Uterus (tissue), 3 donors: ENCODE measurements at regions not wholly inside any gene's neighbourhood (a gene's known extent, or its start where the extent isn't known, plus 50 kb on each side); places are given as distances from the start of the nearest gene placed in this dataset.

Experiments used
- DNase-seq, 2 donors: peaks; one replicate each; pipeline ENCODE4 v3.0.0-alpha.2; 2019 to 2020
- H3K27ac ChIP-seq, 2 donors: fragments of 200-600 bp; sonication (generic); 1 replicate in 1 of 2; 2 replicates in 1 of 2; pipeline ENCODE4 v1.5.1; 2016 to 2018
- H3K27me3 ChIP-seq, 2 donors: fragments of 200-600 bp; sonication (generic); one replicate each; pipeline ENCODE4 v1.5.1; 2018 to 2019; ENCODE audit warnings: control low read depth in 1 of 2
- H3K36me3 ChIP-seq, 2 donors: fragments of 200-600 bp; sonication (generic); one replicate each; pipeline ENCODE4 v1.5.1; 2019; ENCODE audit warnings: control low read depth in 1 of 2
- H3K4me1 ChIP-seq, 2 donors: fragments of 200-600 bp; sonication (generic); one replicate each; pipeline ENCODE4 v1.5.1; 2018 to 2019; ENCODE audit warnings: control low read depth in 1 of 2
- H3K4me3 ChIP-seq, 2 donors: fragments of 200-600 bp; sonication (generic); 1 replicate in 1 of 2; 2 replicates in 1 of 2; pipeline ENCODE4 v1.5.1; 2018 to 2019; ENCODE audit warnings: mild to moderate bottlenecking in 1 of 2
- H3K9me3 ChIP-seq, 2 donors: fragments of 200-600 bp; sonication (generic); one replicate each; pipeline ENCODE4 v1.5.1; 2019; ENCODE audit warnings: control low read depth in 1 of 2
- POLR2A ChIP-seq, 2 donors: fragments of 450-650 bp; IDR thresholded peaks; one replicate each; pipeline ENCODE4 v1.6.1; 2016; ENCODE audit warnings: antibody characterized with exemption in 2 of 2, mild to moderate bottlenecking in 1 of 2, moderate library complexity in 1 of 2
- intact Hi-C: fragments of 100-400 bp; cut with DNase I; formaldehyde crosslinking; loops from one replicate; pipeline ENCODE4 v1.15.1; 2023; ENCODE audit warnings: low total_unique reads
- TF ChIP-seq, protein P1 (sequence below), 4 experiments: fragments of 200-600 bp in 2 of 4; fragments of 450-650 bp in 2 of 4; sonication (generic) in 2 of 4; IDR thresholded peaks; one replicate each; pipeline ENCODE4 v1.5.1; 2016 to 2019; ENCODE audit warnings: antibody characterized with exemption in 4 of 4, mild to moderate bottlenecking in 2 of 4, moderate library complexity in 1 of 4
- donor health status: DM: yes; HTN: yes; CAD: no.

DNA sequence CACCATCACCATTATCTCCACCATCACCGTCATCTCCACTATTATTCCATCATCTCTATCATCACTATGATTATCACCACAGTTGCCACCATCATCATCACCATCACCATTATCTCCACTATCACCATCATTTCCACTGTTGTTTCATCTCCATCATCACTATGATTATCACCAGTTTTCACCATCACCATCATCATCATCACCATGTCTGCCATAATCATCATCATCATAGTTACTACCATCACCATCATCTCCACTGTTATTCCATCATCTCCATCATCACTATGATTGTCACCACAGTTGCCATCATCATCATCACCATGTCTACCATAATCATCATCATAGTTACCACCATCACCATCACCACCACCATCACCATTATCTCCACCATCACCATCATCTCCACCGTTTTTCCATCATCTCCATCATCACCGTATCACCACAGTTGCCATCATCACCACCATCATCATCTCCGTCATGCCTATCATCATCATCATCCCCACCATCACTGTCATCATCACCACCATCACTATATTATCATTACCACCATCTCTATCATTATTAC, 264.9 kb downstream of the BRD1 start:
- Histone ChIP-seq H3K9me3 (no peaks in the 10 kb centered on the region), H3K36me3 (no peaks in the 10 kb centered on the region), H3K4me1 (no peaks in the 10 kb centered on the region), H3K4me3 (no peak overlapping the region), H3K27ac (no peak overlapping the region), H3K27me3 (no peaks in the 10 kb centered on the region)
- intact Hi-C loops, result loop anchor here (5.0 kb wide), 2 partner anchors 50 to 55 kb away; no protein-coding TSS in a partner anchor
- TF ChIP-seq, protein P1, sequence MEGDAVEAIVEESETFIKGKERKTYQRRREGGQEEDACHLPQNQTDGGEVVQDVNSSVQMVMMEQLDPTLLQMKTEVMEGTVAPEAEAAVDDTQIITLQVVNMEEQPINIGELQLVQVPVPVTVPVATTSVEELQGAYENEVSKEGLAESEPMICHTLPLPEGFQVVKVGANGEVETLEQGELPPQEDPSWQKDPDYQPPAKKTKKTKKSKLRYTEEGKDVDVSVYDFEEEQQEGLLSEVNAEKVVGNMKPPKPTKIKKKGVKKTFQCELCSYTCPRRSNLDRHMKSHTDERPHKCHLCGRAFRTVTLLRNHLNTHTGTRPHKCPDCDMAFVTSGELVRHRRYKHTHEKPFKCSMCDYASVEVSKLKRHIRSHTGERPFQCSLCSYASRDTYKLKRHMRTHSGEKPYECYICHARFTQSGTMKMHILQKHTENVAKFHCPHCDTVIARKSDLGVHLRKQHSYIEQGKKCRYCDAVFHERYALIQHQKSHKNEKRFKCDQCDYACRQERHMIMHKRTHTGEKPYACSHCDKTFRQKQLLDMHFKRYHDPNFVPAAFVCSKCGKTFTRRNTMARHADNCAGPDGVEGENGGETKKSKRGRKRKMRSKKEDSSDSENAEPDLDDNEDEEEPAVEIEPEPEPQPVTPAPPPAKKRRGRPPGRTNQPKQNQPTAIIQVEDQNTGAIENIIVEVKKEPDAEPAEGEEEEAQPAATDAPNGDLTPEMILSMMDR (IDR thresholded peaks at IDR 0.05), result no peak
- no peak for TF ChIP-seq POLR2A (IDR thresholded peaks at IDR 0.05)
- DNase-seq, result no peak

DNA sequence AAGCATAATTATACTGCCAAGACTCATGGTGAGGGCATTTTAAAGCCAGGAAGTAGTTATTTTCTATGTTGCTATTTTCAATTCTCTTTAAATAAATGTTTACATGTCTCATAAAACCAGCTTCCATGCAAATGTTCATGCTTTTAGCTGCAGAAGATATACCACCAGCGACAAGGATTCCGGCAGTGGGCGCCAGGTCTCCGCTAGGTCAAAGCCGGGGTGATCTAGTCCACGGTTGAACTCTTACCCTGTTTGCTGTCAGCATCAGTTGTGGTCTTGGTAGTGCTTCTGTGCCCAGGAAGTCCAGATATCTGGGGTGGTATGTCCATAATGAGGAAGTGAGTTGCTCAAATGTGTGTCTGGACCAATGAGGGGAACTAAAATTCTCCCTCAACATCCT, 265.7 kb downstream of the BRD1 start:
- Histone ChIP-seq H3K27me3 (no peaks in the 10 kb centered on the region), H3K9me3 (no peaks in the 10 kb centered on the region), H3K4me1 (no peaks in the 10 kb centered on the region), H3K4me3 (no peak overlapping the region), H3K27ac (no peak overlapping the region), H3K36me3 (no peaks in the 10 kb centered on the region)
- intact Hi-C loops, result loop anchor here (5.0 kb wide), 2 partner anchors 50 to 55 kb away; no protein-coding TSS in a partner anchor
- TF ChIP-seq POLR2A (IDR thresholded peaks at IDR 0.05), result no peak
- TF ChIP-seq, protein P1 (IDR thresholded peaks at IDR 0.05), result no peak
- no peak for DNase-seq

DNA sequence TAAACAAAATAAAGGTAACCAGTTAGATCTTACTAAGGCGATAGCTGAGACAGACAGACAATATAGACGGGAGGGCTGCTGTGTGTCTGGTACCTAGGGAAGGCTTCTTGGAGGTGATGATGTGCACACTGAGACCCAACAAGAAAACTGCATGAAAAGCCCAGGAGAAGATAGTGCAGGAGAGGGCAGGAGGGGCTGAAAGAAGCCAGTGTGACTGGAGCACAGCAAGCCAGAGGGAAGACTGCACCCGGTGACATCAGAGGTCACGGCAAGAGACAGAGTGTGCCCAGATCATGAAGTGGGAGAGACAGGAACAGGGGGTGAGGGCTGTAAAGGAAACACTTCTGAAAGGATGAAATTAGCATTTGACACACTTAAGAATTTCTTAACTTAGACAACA, 266.3 kb downstream of the BRD1 start:
- TF ChIP-seq, protein P1 (IDR thresholded peaks at IDR 0.05), result no peak
- no peak for TF ChIP-seq POLR2A (IDR thresholded peaks at IDR 0.05)
- H3K9me3 ChIP-seq, result no peaks in the 10 kb centered on the region
- no peaks in the 10 kb centered on the region for H3K4me1 ChIP-seq
- intact Hi-C loops, result loop anchor here (5.0 kb wide), 2 partner anchors 51 to 54 kb away; no protein-coding TSS in a partner anchor
- no peak overlapping the region for H3K4me3 ChIP-seq
- no peaks in the 10 kb centered on the region for H3K36me3 ChIP-seq
- no peak for DNase-seq
- H3K27ac ChIP-seq, result no peak overlapping the region
- H3K27me3 ChIP-seq, result no peaks in the 10 kb centered on the region

DNA sequence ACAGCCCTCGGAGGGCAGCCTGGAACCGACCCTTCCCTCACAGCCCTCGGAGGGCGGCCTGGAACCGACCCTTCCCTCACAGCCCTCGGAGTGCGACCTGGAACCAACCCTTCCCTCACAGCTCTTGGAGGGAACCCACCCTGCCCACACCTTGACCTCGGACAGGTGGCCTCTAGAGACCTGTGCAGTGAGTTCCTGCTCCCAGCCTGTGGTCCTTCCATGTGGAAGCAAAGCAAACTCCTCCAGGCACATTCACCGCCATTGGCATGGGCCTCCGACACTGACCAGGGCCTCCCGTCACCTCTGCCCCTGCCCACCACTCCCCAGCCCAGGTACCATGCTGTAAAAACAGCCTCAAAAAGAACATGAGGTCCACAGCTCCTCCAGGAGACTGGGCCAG, 272.1 kb downstream of the BRD1 start:
- Histone ChIP-seq H3K4me3 (no peak overlapping the region), H3K27ac (no peak overlapping the region), H3K9me3 (no peaks in the 10 kb centered on the region), H3K4me1 (no peaks in the 10 kb centered on the region), H3K27me3 (no peaks in the 10 kb centered on the region), H3K36me3 (no peaks in the 10 kb centered on the region)
- TF ChIP-seq, protein P1 (IDR thresholded peaks at IDR 0.05), result no peak
- TF ChIP-seq POLR2A (IDR thresholded peaks at IDR 0.05), result no peak
- intact Hi-C loops, result no loop called here
- DNase-seq, result no peak

DNA sequence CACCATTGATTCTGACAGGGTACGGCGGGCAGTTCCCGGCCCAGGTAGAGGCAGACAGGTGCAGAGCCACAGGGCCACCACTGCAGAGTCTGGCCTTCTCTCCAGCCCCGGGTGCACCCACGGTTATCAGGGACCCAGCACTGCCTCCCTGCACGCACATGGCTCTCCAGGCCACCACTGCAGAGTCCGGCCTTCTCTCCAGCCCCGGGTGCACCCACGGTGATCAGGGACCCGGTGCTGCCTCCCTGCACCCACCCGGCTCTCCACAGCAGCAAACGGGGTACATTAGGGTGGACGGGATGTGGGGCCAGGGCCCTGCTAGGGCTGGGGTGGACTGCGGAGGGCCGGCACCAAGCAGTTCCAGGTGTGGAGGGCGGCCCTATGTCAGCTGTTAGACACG, 272.9 kb downstream of the BRD1 start:
- Histone ChIP-seq H3K4me1 (no peaks in the 10 kb centered on the region), H3K27ac (no peak overlapping the region), H3K36me3 (no peaks in the 10 kb centered on the region), H3K4me3 (no peak overlapping the region), H3K9me3 (no peaks in the 10 kb centered on the region), H3K27me3 (no peaks in the 10 kb centered on the region)
- intact Hi-C loops, result no loop called here
- no peak for DNase-seq
- TF ChIP-seq, protein P1 (IDR thresholded peaks at IDR 0.05), result no peak
- no peak for TF ChIP-seq POLR2A (IDR thresholded peaks at IDR 0.05)
